CD8-positive, alpha-beta memory T cell (primary cell): ENCODE measurements at regions not wholly inside any gene's neighbourhood (a gene's known extent, or its start where the extent isn't known, plus 50 kb on each side); places are given as distances from the start of the nearest gene placed in this dataset.

Source experiments
- CTCF ChIA-PET: fragments of 350-600 bp; sonication (Branson Sonifier 250); formaldehyde crosslinking; loops from one replicate; lab custom pipeline; 2021; ENCODE audit warnings: antibody characterized with exemption; lab: Charles Lee
- POLR2A ChIA-PET: fragments of 350-600 bp; sonication (Branson Sonifier 250); formaldehyde crosslinking; loops from one replicate; lab custom pipeline; 2021; ENCODE audit warnings: antibody characterized with exemption; lab: Charles Lee
- DNase-seq, 5 donors: peaks; one replicate each; pipeline versions ENCODE4 v3.0.0 to v3.0.0-alpha.2; 2020 to 2022; ENCODE audit warnings: mixed read lengths in 1 of 5
- H3K27ac ChIP-seq: one replicate; pipeline ENCODE4 v1.7.0; 2013; ENCODE audit warnings: low read depth, mild to moderate bottlenecking, low read length, moderate library complexity
- H3K27me3 ChIP-seq: 2 replicates; pipeline ENCODE4 v1.7.0; 2013; ENCODE audit warnings: low read length, mild to moderate bottlenecking; ENCODE audit not compliant: insufficient read depth, poor library complexity, severe bottlenecking
- H3K36me3 ChIP-seq: 2 replicates; pipeline ENCODE4 v1.7.0; 2013; ENCODE audit warnings: mild to moderate bottlenecking, low read length, moderate library complexity; ENCODE audit not compliant: insufficient read depth
- H3K4me1 ChIP-seq: 2 replicates; pipeline ENCODE4 v1.7.0; 2013; ENCODE audit warnings: mild to moderate bottlenecking, low read length, moderate library complexity; ENCODE audit not compliant: insufficient read depth
- H3K4me3 ChIP-seq: 2 replicates; pipeline ENCODE4 v1.7.0; 2013; ENCODE audit warnings: mild to moderate bottlenecking, low read length
- H3K9me3 ChIP-seq: 2 replicates; pipeline ENCODE4 v1.7.0; 2013; ENCODE audit warnings: mild to moderate bottlenecking, low read length
- H3K27ac Mint-ChIP-seq, 8 donors: one replicate each; pipeline ENCODE4 v1.8.0; 2020 to 2021; ENCODE audit warnings: mixed read lengths in 8 of 8, mild to moderate bottlenecking in 6 of 8, inconsistent platforms in 3 of 8, moderate library complexity in 3 of 8
- H3K27me3 Mint-ChIP-seq, 2 donors: one replicate each; pipeline ENCODE4 v1.8.0; 2020 to 2021; ENCODE audit warnings: mixed read lengths in 2 of 2, mild to moderate bottlenecking in 1 of 2, moderate library complexity in 1 of 2
- H3K36me3 Mint-ChIP-seq, 3 donors: one replicate each; pipeline ENCODE4 v1.8.0; 2020 to 2021; ENCODE audit warnings: mixed read lengths in 3 of 3, inconsistent platforms in 1 of 3, mild to moderate bottlenecking in 1 of 3
- H3K4me1 Mint-ChIP-seq, 3 donors: one replicate each; pipeline ENCODE4 v1.8.0; 2020 to 2021; ENCODE audit warnings: mixed read lengths in 3 of 3, inconsistent platforms in 1 of 3, mild to moderate bottlenecking in 1 of 3
- H3K4me3 Mint-ChIP-seq, 7 donors: one replicate each; pipeline ENCODE4 v1.8.0; 2020 to 2021; ENCODE audit warnings: mixed read lengths in 7 of 7, mild to moderate bottlenecking in 6 of 7, moderate library complexity in 4 of 7, inconsistent platforms in 2 of 7
- H3K9me3 Mint-ChIP-seq, 5 donors: one replicate each; pipeline ENCODE4 v1.8.0; 2020 to 2022; ENCODE audit warnings: mixed read lengths in 5 of 5, mild to moderate bottlenecking in 3 of 5, moderate library complexity in 2 of 5, inconsistent platforms in 1 of 5

DNA sequence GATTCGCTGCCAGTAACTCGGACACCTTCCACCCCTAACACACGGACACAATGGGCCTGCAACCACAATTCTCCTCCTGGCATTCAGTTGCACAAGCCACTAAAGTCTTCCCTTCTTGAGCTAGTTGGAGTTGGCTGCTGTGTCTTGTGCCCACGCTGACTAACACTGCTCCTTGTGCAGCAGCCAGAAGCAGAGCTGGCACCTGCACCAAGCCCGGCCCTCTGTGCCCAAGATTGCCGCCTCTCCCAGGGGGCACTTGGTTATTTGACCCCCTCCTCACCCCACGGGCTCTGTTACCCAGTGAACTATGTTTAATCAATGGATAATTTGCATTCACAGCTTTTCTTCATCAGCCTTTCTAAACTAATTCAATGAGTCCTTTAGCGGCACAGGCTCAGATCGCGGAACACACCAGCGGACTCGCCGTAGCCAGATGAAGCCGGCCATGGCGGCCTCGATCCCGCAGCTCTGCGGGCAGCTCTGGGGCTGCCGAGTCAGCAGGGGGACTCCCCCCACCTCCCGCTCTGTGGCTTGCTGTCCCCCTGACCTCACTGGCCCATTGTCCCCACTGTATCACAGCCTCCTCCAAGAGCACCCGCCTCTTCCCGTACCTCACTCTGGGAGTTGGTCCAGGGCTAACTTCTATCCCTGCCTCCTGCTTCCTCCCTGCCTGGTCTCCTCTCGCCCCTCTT, 94.8 kb upstream of the AFDN start:
- Mint-ChIP-seq H3K27ac (no peak overlapping the region), H3K4me3 (no peak overlapping the region)
- POLR2A ChIA-PET = no interaction called here

DNA sequence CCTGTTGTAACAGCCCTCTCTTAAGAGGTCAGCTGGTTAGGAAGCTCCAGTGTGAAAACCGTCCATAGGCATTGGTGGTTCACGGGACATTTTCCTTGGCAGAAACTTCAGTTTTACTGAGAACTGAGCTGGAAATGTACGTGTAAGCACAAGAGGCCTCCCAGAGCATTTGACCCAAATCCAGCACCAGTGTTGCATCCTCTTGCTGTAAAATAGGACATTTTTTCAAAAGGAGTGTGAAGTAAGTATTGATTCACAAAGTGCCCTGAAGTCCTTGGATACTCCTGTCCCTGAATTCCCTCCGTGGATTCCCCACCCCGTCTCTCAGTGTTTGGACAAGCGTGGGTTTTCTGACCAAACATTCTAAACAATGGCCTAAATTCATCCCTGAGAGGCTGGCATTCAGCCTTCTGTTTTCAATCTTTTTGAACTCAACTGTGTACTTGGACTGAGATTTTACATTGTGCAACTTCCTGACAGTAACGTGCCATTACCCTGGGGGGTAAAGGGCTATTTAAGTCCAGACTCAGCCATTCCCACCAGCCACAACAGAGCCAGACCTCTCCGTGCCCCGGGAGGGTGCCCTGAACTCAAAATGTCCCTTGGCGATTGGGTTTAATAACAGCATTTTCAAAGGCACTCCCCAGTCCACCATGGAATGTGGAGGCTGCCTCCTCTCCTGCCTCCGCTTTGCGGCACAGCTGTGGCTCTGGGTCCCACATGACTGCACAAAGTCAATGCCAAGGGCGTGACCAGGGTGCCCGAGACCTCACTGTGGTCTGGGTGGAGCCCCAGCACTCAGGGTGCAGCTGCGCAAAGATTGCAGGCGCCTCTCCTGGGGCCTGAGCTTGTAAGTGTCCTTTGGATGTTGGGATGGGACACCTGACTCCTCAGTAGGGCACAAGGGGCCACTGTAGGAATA, 92.7 kb upstream of the AFDN start:
- H3K27me3 ChIP-seq = no peaks in the 10 kb centered on the region
- no peak overlapping the region for H3K4me3 ChIP-seq
- no peaks in the 10 kb centered on the region for H3K4me1 ChIP-seq
- no peaks in the 10 kb centered on the region for H3K36me3 ChIP-seq
- no peak for DNase-seq
- peaks cover 0 to 3% (median 0%) of the 10 kb centered on the region in 5 donors for H3K9me3 Mint-ChIP-seq
- peaks cover 0 to 4% of the 10 kb centered on the region in 2 donors for H3K27me3 Mint-ChIP-seq
- H3K4me1 Mint-ChIP-seq = no peaks in the 10 kb centered on the region
- ChIA-PET CTCF (no interaction called here), POLR2A (no interaction called here)
- H3K4me3 Mint-ChIP-seq = no peak overlapping the region
- peaks cover 0 to 4% (median 0%) of the 10 kb centered on the region in 3 donors for H3K36me3 Mint-ChIP-seq
- H3K9me3 ChIP-seq = no peaks in the 10 kb centered on the region
- H3K27ac Mint-ChIP-seq = no peak overlapping the region
- no peak overlapping the region for H3K27ac ChIP-seq

More for the DNA sequence above, 94.8 kb upstream of the AFDN start:
- no peaks in the 10 kb centered on the region for H3K36me3 ChIP-seq
- Mint-ChIP-seq H3K9me3 (peaks cover 0 to 3% (median 0%) of the 10 kb centered on the region in 5 donors), H3K4me1 (no peaks in the 10 kb centered on the region), H3K27me3 (peaks cover 1 to 2% of the 10 kb centered on the region in 2 donors), H3K36me3 (peaks cover 0 to 4% (median 0%) of the 10 kb centered on the region in 3 donors)
- DNase-seq = no peak
- no peaks in the 10 kb centered on the region for H3K27me3 ChIP-seq
- no peaks in the 10 kb centered on the region for H3K4me1 ChIP-seq
- CTCF ChIA-PET = no interaction called here
- H3K27ac ChIP-seq = no peak overlapping the region
- no peak overlapping the region for H3K4me3 ChIP-seq
- no peaks in the 10 kb centered on the region for H3K9me3 ChIP-seq

DNA sequence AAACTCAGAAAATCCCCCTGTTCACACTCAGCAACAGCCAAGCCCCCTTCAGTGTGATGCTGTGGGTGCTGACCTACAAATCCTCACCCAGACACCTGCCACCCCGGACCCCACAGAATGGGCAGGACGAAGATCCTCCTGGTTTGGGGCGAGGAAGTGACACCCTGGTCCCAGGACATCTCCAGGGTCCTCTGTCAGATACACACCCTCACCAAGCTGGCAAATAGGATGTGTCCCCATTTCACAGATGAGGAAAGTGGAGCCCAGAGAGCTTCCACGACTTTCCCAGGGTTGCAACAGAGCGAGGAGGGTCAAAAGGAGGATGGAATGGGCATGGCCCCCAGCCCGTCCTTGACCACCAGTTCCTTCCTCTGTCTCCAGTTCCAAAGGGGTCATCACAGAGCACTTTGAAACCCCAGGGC, 92.0 kb upstream of the AFDN start:
- peaks cover 0 to 3% (median 0%) of the 10 kb centered on the region in 5 donors for H3K9me3 Mint-ChIP-seq
- no peaks in the 10 kb centered on the region for H3K9me3 ChIP-seq
- ChIA-PET CTCF (no interaction called here), POLR2A (no interaction called here)
- no peak overlapping the region for H3K27ac Mint-ChIP-seq
- H3K4me3 Mint-ChIP-seq = no peak overlapping the region
- H3K27me3 ChIP-seq = no peaks in the 10 kb centered on the region
- H3K27ac ChIP-seq = no peak overlapping the region
- no peaks in the 10 kb centered on the region for H3K36me3 ChIP-seq
- peaks cover 0 to 4% of the 10 kb centered on the region in 2 donors for H3K27me3 Mint-ChIP-seq
- H3K36me3 Mint-ChIP-seq = peaks cover 0 to 4% (median 0%) of the 10 kb centered on the region in 3 donors
- H3K4me1 ChIP-seq = no peaks in the 10 kb centered on the region
- no peak for DNase-seq
- H3K4me3 ChIP-seq = no peak overlapping the region
- H3K4me1 Mint-ChIP-seq = no peaks in the 10 kb centered on the region

DNA sequence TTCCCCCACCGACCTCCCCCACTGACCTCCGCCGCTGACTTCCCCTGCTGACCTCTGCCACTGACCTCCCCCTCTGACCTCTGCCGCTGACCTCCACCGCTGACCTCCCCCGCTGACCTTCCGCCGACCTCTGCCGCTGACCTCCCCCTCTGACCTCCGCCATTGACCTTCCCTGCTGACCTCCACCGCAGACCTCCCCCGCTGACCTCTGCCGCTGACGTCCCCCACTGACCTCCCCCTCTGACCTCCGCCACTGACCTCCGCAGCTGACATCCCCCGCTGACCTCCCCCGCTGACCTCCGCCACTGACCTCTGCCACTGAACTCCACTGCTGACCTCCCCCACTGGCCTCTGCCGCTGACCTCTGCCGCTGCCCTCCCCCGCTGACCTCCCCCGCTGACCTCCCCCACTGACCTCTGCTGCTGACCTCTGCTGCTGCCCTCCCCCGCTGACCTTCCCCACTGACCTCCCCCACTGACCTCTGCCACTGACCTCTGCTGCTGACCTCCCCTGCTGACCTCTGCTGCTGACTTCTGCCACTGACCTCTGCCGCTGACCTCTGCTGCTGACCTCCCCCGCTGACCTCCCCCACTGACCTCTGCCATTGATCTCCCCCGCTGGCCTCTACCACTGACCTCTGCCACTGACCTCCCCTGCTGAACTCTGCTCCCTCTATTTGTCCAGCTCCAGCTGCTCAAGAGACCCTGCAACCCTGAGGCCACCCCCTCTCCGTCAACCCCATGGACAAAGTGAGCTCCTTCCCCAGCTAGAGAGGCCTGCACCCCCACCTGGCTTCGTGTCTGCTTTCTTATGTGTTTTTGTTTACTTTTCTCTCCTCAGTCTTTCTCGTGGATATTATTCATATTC, 91.4 kb upstream of the AFDN start:
- Mint-ChIP-seq H3K4me3 (no peak overlapping the region), H3K27ac (no peak overlapping the region), H3K36me3 (peaks cover 0 to 4% (median 0%) of the 10 kb centered on the region in 3 donors), H3K4me1 (no peaks in the 10 kb centered on the region), H3K27me3 (peaks cover 0 to 6% of the 10 kb centered on the region in 2 donors), H3K9me3 (peaks cover 0 to 3% (median 0%) of the 10 kb centered on the region in 5 donors)
- H3K4me3 ChIP-seq = no peak overlapping the region
- POLR2A ChIA-PET = no interaction called here
- H3K27ac ChIP-seq = no peak overlapping the region
- CTCF ChIA-PET = no interaction called here
- no peaks in the 10 kb centered on the region for H3K36me3 ChIP-seq
- H3K4me1 ChIP-seq = no peaks in the 10 kb centered on the region
- no peaks in the 10 kb centered on the region for H3K27me3 ChIP-seq
- no peaks in the 10 kb centered on the region for H3K9me3 ChIP-seq
- no peak for DNase-seq

DNA sequence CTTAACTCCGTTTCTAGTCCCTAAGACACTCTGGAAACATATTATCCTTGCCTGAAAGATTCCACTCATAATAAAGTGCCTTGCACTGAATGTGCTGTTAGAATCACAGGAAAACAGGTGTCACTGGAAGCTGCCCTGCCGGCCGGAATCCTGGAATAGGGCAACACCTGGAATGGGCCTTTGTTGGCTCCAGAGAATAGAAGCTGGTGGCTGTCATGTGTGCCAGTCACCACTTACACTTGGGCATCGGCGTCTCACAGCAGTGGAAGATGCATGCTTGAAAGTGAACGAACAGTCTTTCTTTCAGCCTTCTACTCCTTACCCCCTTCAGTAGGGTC, 90.8 kb upstream of the AFDN start:
- no peaks in the 10 kb centered on the region for H3K4me1 Mint-ChIP-seq
- CTCF ChIA-PET = no interaction called here
- Histone ChIP-seq H3K4me3 (no peak overlapping the region), H3K27ac (no peak overlapping the region), H3K9me3 (no peaks in the 10 kb centered on the region), H3K27me3 (no peaks in the 10 kb centered on the region), H3K4me1 (no peaks in the 10 kb centered on the region), H3K36me3 (no peaks in the 10 kb centered on the region)
- H3K36me3 Mint-ChIP-seq = peaks cover 0 to 4% (median 0%) of the 10 kb centered on the region in 3 donors
- peaks cover 0 to 6% of the 10 kb centered on the region in 2 donors for H3K27me3 Mint-ChIP-seq
- no peak overlapping the region for H3K4me3 Mint-ChIP-seq
- no peak overlapping the region for H3K27ac Mint-ChIP-seq
- DNase-seq = no peak
- peaks cover 0 to 3% (median 0%) of the 10 kb centered on the region in 5 donors for H3K9me3 Mint-ChIP-seq
- POLR2A ChIA-PET = no interaction called here

DNA sequence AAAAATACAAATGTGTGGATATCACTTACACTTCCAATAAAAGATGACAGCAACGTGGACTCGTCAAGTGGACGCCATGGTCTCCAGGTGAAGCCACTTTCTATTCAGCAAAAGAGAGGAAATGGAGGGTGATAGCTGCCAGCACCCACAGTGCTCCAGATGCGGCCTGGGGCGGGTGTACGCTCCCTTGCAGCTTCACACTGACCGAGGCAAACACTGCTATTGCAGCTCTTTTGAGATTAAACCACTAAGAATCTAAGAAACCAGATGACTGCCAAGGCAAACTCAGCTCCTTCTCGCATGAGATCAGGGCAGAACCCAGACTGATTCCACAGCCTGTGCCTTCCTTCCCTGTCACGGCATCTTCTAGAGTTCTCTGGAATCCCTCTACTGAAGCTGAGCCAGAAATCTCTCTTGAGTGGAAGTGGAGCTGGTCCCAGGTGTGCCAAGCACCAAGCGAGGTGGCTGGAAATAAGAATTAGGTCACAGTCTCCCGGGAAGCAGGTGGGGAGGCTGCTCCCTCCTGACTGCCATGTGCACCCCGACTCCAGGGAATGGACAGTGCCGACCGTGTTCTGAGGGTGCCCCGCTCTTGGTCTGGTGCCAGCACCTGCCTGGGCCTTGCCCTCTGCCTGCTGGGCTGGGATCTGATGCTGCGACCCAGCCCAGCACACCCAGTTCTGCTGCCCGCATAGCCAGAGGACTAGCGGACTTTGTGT, 90.1 kb upstream of the AFDN start:
- ChIA-PET POLR2A (no interaction called here), CTCF (no interaction called here)
- H3K4me1 ChIP-seq = no peaks in the 10 kb centered on the region

DNA sequence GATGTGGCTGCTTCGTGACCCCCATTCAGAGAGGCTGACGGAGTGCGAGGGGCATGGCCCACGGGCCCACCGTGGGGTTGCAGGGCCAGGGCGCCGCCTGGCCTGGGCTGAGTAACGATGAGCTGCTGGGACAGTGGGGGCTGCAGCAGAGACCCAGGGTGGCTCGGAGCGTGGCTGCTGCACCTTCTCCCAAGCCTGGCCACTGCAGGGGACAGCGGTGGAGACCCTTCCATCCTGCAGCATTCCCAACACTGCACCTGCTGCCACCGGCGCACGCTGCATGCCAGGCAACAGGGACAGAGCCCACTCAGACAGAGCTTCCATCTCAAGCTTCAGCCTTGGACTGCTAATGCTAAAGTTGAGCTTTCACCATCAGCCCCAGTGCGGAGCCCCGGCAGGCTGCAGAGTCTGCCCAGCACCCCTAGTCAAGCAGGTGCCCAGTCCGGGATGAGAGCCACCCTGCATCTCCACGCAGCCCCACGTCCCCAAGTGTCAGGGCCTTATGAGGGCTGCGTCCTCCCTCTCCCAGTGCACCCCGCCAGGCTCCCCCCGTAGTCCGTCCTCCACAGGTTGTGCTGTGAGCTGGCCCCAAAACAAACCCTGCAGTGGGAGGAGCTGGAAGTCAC, 89.4 kb upstream of the AFDN start:
- no peak overlapping the region for H3K27ac ChIP-seq
- CTCF ChIA-PET = no interaction called here
- no peak for DNase-seq
- no peaks in the 10 kb centered on the region for H3K9me3 ChIP-seq
- Mint-ChIP-seq H3K27me3 (peaks cover 0 to 7% of the 10 kb centered on the region in 2 donors), H3K27ac (no peak overlapping the region), H3K4me1 (no peaks in the 10 kb centered on the region), H3K4me3 (no peak overlapping the region), H3K9me3 (peaks cover 0 to 3% (median 0%) of the 10 kb centered on the region in 5 donors), H3K36me3 (peaks cover 0 to under 1% (median 0%) of the 10 kb centered on the region in 3 donors)
- H3K4me1 ChIP-seq = no peaks in the 10 kb centered on the region
- no peaks in the 10 kb centered on the region for H3K36me3 ChIP-seq
- no peaks in the 10 kb centered on the region for H3K27me3 ChIP-seq
- H3K4me3 ChIP-seq = no peak overlapping the region
- POLR2A ChIA-PET = no interaction called here

More for the DNA sequence above, 90.1 kb upstream of the AFDN start:
- Histone ChIP-seq H3K27ac (no peak overlapping the region), H3K27me3 (no peaks in the 10 kb centered on the region), H3K9me3 (no peaks in the 10 kb centered on the region), H3K36me3 (no peaks in the 10 kb centered on the region), H3K4me3 (no peak overlapping the region)
- H3K27me3 Mint-ChIP-seq = peaks cover 0 to 7% of the 10 kb centered on the region in 2 donors
- H3K36me3 Mint-ChIP-seq = peaks cover 0 to 4% (median 0%) of the 10 kb centered on the region in 3 donors
- no peaks in the 10 kb centered on the region for H3K4me1 Mint-ChIP-seq
- peaks cover 0 to 3% (median 0%) of the 10 kb centered on the region in 5 donors for H3K9me3 Mint-ChIP-seq
- DNase-seq = no peak
- H3K4me3 Mint-ChIP-seq = no peak overlapping the region
- no peak overlapping the region for H3K27ac Mint-ChIP-seq
